HUES48 (cell line): ENCODE measurements at regions not wholly inside any gene's neighbourhood (a gene's known extent, or its start where the extent isn't known, plus 50 kb on each side); places are given as distances from the start of the nearest gene placed in this dataset.
"Not testable (repeated sequence)": the region's sequence is repeated elsewhere in the genome, so short reads cannot be mapped to it uniquely, and the experiment has no call there.

Source experiments
- H3K27ac ChIP-seq: one replicate; pipeline ENCODE4 v1.7.0; 2013; ENCODE audit warnings: low read depth, low read length, inconsistent platforms
- H3K27me3 ChIP-seq: 2 replicates; pipeline ENCODE4 v1.6.1; 2013; ENCODE audit warnings: mild to moderate bottlenecking, low read length; ENCODE audit not compliant: control insufficient read depth, insufficient read depth
- H3K36me3 ChIP-seq: 2 replicates; pipeline ENCODE4 v1.6.1; 2013; ENCODE audit warnings: low read length; ENCODE audit not compliant: control insufficient read depth, insufficient read depth
- H3K4me1 ChIP-seq: 2 replicates; pipeline ENCODE4 v1.6.1; 2013; ENCODE audit warnings: mild to moderate bottlenecking, low read length; ENCODE audit not compliant: control insufficient read depth, insufficient read depth
- H3K4me3 ChIP-seq: 2 replicates; pipeline ENCODE4 v1.5.1; 2013; ENCODE audit warnings: mild to moderate bottlenecking, low read depth, low read length
- H3K9ac ChIP-seq: 2 replicates; pipeline ENCODE4 v1.6.1; 2013; ENCODE audit warnings: mild to moderate bottlenecking, low read depth, low read length, moderate library complexity
- H3K9me3 ChIP-seq: 2 replicates; pipeline ENCODE4 v1.6.1; 2013; ENCODE audit warnings: low read length; ENCODE audit not compliant: control insufficient read depth, insufficient read depth

DNA sequence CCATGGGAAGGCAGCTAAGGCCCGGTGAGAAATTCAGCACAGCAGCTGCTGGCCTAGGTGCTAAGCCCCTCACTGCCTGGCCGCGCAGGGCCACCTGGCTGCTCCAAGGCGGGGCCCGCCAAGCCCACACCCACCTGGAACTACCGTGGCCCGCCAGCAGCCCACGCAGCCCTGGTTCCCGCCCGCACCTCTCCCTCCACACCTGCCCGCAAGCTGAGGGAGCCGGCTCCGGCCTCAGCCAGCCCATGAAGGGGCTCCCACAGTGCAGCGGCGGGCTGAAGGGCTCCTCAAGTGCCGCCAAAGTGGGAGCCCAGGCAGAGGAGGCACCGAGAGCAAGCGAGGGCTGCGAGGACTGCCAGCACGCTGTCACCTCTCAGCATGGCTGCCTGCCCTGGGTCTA is 146.9 kb upstream of the APOOL start:
- H3K9ac ChIP-seq, H3K27me3 ChIP-seq, H3K9me3 ChIP-seq, H3K36me3 ChIP-seq, H3K27ac ChIP-seq, H3K4me3 ChIP-seq, H3K4me1 ChIP-seq: not testable (repeated sequence)

DNA sequence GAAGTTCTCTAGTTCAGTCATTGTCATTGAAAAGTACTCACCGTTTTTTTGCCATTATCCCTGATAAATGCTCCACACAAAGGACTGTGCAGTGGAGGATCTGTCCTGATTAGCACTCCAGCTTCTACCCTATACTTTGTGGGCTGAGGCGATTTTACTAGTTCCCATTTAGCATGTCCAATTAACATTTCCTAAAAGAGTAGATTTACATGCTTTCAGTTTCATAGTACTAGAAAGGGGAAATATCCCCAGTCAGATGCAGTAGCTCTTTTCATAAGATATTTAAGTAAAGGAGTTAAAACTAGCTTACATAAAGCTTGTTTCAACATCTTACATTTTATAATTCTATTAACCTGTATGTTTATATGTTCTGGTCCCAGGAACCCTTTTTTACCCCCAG is 144.9 kb upstream of the APOOL start:
- H3K9me3 ChIP-seq, H3K4me1 ChIP-seq, H3K27ac ChIP-seq, H3K36me3 ChIP-seq, H3K9ac ChIP-seq, H3K4me3 ChIP-seq, H3K27me3 ChIP-seq: not testable (repeated sequence)

DNA sequence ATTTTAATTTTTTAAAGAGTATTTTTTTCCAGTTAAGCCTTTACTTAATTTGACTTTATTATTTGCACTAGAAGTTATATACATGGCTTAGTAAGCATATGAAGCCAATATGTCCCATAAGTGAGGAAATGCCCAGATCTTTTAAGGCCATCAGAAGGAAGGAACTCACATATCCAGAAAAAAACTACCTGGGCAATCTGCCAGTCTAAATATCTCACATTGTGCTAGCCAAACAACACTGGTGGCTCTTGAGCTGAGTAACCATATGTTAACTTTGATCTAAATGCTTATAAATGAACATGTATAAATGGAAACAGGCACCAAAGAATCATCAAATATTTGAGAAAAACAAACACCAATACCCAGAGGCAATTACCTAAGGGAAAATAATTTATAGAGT is 138.6 kb upstream of the APOOL start:
- Histone ChIP-seq H3K36me3 (no peaks in the 10 kb centered on the region), H3K4me3 (no peak overlapping the region), H3K9ac (no peak overlapping the region), H3K4me1 (no peaks in the 10 kb centered on the region), H3K27me3 (no peaks in the 10 kb centered on the region), H3K9me3 (peaks cover 8% of the 10 kb centered on the region), H3K27ac (no peak overlapping the region)

DNA sequence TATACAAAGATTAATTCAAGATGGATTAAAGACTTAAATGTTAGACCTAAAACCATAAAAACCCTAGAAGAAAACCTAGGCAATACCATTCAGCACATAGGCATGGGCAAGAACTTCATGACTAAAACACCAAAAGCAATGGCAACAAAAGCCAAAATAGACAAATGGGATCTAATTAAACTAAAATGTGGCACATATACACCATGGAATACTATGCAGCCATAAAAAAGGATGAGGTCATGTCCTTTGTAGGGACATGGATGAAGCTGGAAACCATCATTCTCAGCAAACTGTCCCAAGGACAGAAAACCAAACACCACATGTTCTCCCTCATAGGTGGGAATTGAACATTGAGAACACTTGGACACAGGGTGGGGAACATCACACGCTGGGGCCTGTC is 133.4 kb upstream of the APOOL start:
- H3K4me1 ChIP-seq, H3K4me3 ChIP-seq, H3K9ac ChIP-seq, H3K36me3 ChIP-seq, H3K9me3 ChIP-seq, H3K27me3 ChIP-seq, H3K27ac ChIP-seq: not testable (repeated sequence)

DNA sequence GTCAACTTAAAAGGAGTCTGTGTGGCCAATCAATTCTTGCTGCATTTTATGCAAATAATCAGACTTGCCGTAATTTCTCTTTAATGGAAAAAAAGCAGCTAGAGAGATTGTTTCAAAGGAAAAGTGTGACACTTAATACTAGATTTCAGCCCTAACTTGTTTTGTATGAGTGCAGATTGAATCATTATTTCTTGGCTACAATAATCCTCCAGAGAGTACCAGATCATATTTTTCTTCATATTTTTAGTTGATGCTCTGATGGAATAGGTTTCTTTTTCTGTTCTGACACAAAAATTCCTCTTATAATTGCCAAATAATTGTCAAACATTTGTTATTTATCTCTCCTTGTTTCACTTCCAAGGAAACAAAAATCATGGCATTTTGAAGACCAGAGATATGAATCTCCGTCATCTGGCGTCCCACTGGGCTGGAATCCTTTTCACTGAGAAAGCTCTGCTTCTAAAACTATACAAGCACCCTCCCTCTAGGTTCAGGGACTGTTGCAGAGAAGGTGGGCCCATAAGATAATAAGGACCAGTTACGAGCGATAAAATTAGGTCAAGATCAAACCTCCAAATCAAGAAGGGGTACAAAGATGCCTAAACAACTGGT is 131.4 kb upstream of the APOOL start:
- not testable (repeated sequence) for H3K9ac ChIP-seq, H3K27me3 ChIP-seq, H3K36me3 ChIP-seq, H3K9me3 ChIP-seq, H3K4me3 ChIP-seq, H3K4me1 ChIP-seq, H3K27ac ChIP-seq

DNA sequence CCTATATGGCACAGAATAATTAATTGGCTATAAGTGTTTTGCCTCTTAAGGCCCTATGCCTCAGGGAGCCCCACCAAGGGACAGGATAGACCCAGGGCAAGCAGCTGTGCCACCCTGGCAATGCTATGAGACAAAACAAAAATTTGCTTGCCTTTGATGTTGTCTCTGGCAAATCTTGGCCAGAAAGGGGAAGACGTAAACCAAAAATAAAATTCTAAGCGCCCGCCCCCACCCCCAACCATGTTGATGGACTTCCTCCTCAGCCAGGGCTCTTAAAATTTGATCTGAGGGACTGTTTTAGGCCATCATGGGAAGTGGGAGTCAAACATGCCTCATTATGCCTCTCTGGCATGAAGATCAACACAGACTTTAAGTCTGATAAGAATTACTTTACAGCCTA is 130.5 kb upstream of the APOOL start:
- H3K27ac ChIP-seq, result no peak overlapping the region
- no peaks in the 10 kb centered on the region for H3K36me3 ChIP-seq
- H3K9ac ChIP-seq, result no peak overlapping the region
- no peaks in the 10 kb centered on the region for H3K27me3 ChIP-seq
- peaks cover 4% of the 10 kb centered on the region for H3K9me3 ChIP-seq
- no peak overlapping the region for H3K4me3 ChIP-seq
- no peaks in the 10 kb centered on the region for H3K4me1 ChIP-seq

DNA sequence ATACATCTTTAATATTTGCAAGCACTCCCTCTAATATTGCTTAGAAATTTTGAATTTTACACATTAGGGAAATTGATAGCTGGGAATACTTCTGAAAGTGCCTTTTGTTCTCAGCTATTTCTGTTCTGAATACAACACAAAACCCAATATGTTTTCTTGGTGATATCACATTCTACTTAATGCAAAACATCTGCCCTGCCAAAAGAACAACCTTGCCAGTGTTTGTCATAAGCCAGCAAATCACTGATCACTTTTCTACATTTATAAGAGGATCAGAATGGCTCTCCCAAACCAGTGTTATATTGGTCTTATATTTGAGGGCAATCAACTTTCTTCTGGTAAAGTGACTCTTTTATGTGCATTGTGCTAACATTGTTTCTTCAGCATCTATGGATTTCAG is 126.8 kb upstream of the APOOL start:
- H3K9me3 ChIP-seq, result no peaks in the 10 kb centered on the region; the same call in 1 of the 2 replicates
- H3K4me3 ChIP-seq, result no peak overlapping the region
- no peaks in the 10 kb centered on the region for H3K4me1 ChIP-seq
- no peak overlapping the region for H3K9ac ChIP-seq
- H3K27ac ChIP-seq, result no peak overlapping the region
- H3K27me3 ChIP-seq, result no peaks in the 10 kb centered on the region
- no peaks in the 10 kb centered on the region for H3K36me3 ChIP-seq

DNA sequence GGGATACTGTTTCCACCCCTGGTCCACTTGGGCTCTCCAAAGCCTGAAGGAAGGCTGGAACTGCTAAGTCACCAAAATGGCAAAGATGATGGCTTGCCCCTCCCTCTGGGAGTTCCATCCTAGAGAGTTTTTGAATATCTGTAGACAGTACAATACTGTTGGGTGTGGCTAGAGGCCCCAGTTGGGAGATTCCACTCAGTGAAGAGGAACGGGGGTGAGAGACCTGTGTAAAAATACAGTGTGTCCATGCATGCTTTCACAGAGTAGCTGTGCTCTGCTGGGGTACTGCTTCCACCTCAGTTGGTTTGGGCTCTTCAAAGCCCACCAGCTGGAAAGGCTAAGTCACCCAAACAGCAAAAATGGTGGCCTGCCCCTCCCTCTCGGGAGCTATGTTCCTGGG is 109.8 kb upstream of the APOOL start:
- Histone ChIP-seq H3K27ac (no peak overlapping the region), H3K4me3 (no peak overlapping the region), H3K36me3 (no peaks in the 10 kb centered on the region), H3K27me3 (no peaks in the 10 kb centered on the region), H3K4me1 (no peaks in the 10 kb centered on the region), H3K9ac (no peak overlapping the region), H3K9me3 (peaks cover 15% of the 10 kb centered on the region; the same call in 1 of the 2 replicates)

DNA sequence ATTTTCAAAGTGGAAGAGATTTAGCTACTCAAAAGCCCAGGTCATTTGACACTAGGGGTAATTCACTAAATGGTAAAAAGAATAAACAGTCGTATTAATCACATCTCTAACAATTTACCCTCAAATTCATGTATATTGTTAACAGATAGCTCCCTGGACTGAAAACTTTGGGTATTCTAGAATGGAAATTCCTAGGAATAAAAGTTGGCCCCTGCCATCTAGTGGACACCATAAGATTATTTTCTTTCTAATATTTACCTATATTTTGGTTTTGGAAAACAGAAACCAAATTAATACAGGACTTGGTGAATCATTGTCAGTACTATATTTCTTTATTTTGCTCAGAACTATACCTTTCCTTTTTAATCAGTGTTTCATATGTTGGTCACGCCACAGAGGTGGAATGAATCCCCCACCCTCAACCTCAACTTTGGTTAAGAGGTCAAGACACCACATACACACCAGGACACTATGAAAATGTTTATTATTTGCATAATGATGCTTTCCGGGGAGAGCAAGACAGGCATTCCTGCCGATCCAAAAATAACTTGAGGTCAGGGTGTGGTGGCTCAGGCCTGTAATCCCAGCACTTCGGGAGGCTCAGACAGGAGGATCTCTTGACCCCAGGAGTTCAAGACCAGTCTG is 96.2 kb upstream of the APOOL start:
- Histone ChIP-seq H3K4me3 (no peak overlapping the region), H3K4me1 (no peaks in the 10 kb centered on the region), H3K27me3 (no peaks in the 10 kb centered on the region; the same call in 1 of the 2 replicates), H3K27ac (no peak overlapping the region), H3K9me3 (peaks cover 9% of the 10 kb centered on the region; the same call in 1 of the 2 replicates), H3K9ac (no peak overlapping the region), H3K36me3 (no peaks in the 10 kb centered on the region)

DNA sequence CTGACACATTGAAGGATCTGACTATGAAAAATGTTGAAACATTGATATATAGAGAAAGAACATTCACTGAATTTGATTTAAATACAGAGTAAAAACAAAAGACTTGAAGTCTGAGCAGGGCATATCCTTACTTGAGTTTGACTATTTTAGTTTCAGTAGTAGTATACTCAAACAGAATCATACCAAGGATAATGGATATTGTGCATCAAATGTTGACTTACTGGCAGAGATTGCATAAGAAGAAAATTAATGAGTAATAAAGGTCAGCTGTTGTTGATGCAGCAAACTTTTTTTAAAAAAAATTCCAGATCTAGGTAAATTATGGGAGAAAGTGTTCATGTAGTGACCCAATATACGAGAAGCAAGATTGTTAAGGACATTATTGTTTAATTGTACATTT is 94.5 kb upstream of the APOOL start:
- Histone ChIP-seq H3K4me3 (no peak overlapping the region), H3K27ac (no peak overlapping the region), H3K9ac (no peak overlapping the region), H3K4me1 (no peaks in the 10 kb centered on the region), H3K9me3 (peaks cover 9% of the 10 kb centered on the region; the same call in 1 of the 2 replicates), H3K27me3 (no peaks in the 10 kb centered on the region; the same call in 1 of the 2 replicates), H3K36me3 (no peaks in the 10 kb centered on the region)

DNA sequence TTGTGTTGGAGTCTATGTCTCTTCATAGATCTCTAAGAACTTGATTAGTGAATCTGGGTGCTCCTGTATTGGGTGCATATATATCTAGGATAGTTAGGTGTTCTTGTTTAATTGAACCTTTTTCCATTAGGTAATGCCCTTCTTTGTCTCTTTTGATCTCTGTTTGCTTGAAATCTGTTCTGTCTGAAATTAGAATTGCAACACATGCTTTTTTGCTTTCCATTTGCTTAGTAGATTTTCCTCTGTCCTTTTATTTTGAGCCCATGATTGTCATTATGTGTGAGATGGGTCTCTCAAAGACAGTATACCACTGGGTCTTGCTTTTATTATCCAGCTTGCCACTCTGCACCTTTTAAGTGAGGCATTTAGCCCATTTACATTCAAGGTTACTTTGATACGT is 79.1 kb upstream of the APOOL start:
- Histone ChIP-seq H3K36me3 (no peaks in the 10 kb centered on the region), H3K9ac (no peak overlapping the region), H3K4me1 (no peaks in the 10 kb centered on the region), H3K27me3 (no peaks in the 10 kb centered on the region), H3K4me3 (no peak overlapping the region), H3K9me3 (peaks cover 23% of the 10 kb centered on the region), H3K27ac (no peak overlapping the region)
